ENCODE measurements at regions not wholly inside any gene's neighbourhood (a gene's known extent, or its start where the extent isn't known, plus 50 kb on each side); places are given as distances from the start of the nearest gene placed in this dataset.

DNA sequence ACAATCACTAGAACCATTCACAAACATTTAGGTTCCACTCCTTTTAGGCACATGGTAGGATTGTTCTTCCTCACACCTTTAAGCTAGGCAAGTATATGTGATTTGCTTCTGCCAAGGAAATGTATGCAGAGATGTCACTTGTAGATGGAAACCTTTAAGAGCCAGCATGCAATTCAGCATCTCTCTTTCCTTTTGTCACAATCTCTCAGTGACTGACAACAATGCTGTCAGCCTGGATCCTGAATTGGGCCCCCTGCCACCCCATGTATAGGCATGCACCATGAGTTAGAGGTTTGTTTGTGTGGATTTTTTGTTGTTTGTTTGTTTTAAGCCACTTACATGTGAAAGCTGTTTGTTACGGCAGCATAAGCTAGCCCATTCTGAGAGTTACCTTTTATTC lies 169.6 kb upstream of the PDE1C start:
- ATAC-seq (no peak), DNase-seq (no peak)
- TF ChIP-seq, protein P1, sequence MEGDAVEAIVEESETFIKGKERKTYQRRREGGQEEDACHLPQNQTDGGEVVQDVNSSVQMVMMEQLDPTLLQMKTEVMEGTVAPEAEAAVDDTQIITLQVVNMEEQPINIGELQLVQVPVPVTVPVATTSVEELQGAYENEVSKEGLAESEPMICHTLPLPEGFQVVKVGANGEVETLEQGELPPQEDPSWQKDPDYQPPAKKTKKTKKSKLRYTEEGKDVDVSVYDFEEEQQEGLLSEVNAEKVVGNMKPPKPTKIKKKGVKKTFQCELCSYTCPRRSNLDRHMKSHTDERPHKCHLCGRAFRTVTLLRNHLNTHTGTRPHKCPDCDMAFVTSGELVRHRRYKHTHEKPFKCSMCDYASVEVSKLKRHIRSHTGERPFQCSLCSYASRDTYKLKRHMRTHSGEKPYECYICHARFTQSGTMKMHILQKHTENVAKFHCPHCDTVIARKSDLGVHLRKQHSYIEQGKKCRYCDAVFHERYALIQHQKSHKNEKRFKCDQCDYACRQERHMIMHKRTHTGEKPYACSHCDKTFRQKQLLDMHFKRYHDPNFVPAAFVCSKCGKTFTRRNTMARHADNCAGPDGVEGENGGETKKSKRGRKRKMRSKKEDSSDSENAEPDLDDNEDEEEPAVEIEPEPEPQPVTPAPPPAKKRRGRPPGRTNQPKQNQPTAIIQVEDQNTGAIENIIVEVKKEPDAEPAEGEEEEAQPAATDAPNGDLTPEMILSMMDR (IDR thresholded peaks at IDR 0.05 in 4 of 5, conservative IDR thresholded peaks at IDR 0.05 in 1 of 5), result no peak
- no peak for TF ChIP-seq POLR2A (IDR thresholded peaks at IDR 0.05)
- H3K27ac ChIP-seq, result no peak overlapping the region
- intact Hi-C loops (cut with DNase I; ENCODE audit: low total_unique reads) (no loop called here), in situ Hi-C loops (cut with MboI; ENCODE audit: low sequenced_read_pairs in 4 of 4) (no loop called here)
- H3K4me1 ChIP-seq, result no peaks in the 10 kb centered on the region
- no peaks in the 10 kb centered on the region for H3K27me3 ChIP-seq
- H3K36me3 ChIP-seq, result no peaks in the 10 kb centered on the region
- no peak overlapping the region for H3K4me3 ChIP-seq
- H3K9me3 ChIP-seq, result no peaks in the 10 kb centered on the region

DNA sequence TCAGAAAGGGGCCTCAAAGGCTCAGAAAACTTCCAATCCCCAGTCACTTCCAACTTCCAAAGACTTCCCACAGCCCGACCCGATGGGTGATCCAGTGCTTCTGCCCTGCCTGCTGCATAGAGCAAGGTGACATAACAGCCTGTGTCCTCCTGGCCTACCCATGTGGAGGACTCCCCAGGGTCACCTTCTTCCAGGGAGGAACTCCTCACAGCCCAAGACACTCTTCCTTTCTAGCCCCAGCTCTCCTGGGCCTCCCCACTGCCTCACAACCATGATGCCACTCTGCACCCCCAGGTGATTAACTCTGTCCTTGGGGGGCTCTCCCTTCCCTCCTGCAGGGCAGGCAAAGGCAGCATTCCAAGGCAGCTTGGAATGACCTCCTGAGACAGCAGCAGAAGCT lies 158.4 kb upstream of the PDE1C start:
- TF ChIP-seq, protein P1 (IDR thresholded peaks at IDR 0.05 in 4 of 5, conservative IDR thresholded peaks at IDR 0.05 in 1 of 5), result no peak
- TF ChIP-seq POLR2A (IDR thresholded peaks at IDR 0.05), result no peak
- Histone ChIP-seq H3K4me1 (no peaks in the 10 kb centered on the region), H3K36me3 (no peaks in the 10 kb centered on the region), H3K9me3 (no peaks in the 10 kb centered on the region), H3K4me3 (no peak overlapping the region), H3K27me3 (no peaks in the 10 kb centered on the region), H3K27ac (no peak overlapping the region)
- DNase-seq (no peak), ATAC-seq (no peak)
- in situ Hi-C loops (cut with MboI; ENCODE audit: low sequenced_read_pairs in 4 of 4), result no loop called here
- intact Hi-C loops (cut with DNase I; ENCODE audit: low total_unique reads), result no loop called here

DNA sequence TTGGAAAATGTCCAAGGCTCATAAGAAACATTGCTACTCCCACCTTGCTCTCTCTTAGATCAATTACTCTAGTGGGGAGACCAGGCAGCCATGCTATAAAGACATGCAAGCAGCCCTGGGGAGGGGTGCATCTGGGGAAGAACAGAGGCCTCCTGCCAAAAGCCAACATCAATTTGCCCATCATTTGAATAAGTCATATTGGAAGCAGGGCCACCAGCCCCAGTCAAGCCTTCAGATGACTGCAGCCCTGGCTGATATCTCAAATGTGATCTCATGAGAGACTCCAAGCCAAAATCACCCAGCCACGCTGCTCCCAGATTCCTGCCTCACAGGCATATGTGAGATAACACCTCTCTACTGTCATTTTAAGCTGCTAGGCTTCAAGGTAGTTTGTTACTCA lies 157.5 kb upstream of the PDE1C start:
- DNase-seq (no peak), ATAC-seq (no peak)
- Histone ChIP-seq H3K4me3 (no peak overlapping the region), H3K27me3 (no peaks in the 10 kb centered on the region), H3K27ac (no peak overlapping the region), H3K36me3 (no peaks in the 10 kb centered on the region), H3K9me3 (no peaks in the 10 kb centered on the region), H3K4me1 (no peaks in the 10 kb centered on the region)
- in situ Hi-C loops (cut with MboI; ENCODE audit: low sequenced_read_pairs in 4 of 4) (no loop called here), intact Hi-C loops (cut with DNase I; ENCODE audit: low total_unique reads) (no loop called here)
- TF ChIP-seq, protein P1 (IDR thresholded peaks at IDR 0.05 in 4 of 5, conservative IDR thresholded peaks at IDR 0.05 in 1 of 5), result no peak
- no peak for TF ChIP-seq POLR2A (IDR thresholded peaks at IDR 0.05)

DNA sequence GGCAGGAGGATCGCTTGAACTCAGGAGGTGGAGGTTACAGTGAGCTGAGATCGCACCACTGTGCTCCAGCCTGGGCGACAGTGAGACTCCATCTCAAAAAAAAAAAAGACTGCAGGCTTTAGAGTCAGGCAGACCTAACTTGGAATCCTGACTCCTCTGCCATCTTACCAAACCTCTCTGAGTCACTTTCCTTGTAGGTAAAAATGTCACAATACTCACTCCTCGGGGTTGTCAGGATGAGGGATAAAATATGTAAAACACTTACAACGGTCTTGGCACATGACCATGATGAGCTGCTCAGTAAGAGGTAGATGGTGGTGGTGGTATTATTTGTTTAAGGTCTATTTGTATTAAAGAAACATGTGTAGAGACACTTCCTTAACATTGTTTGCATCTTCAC lies 154.1 kb upstream of the PDE1C start:
- intact Hi-C loops (cut with DNase I; ENCODE audit: low total_unique reads), result no loop called here
- no peaks in the 10 kb centered on the region for H3K27me3 ChIP-seq

More for the DNA sequence above, 154.1 kb upstream of the PDE1C start:
- no peaks in the 10 kb centered on the region for H3K36me3 ChIP-seq
- DNase-seq (no peak), ATAC-seq (no peak)
- H3K4me3 ChIP-seq, result no peak overlapping the region
- TF ChIP-seq, protein P1 (IDR thresholded peaks at IDR 0.05 in 4 of 5, conservative IDR thresholded peaks at IDR 0.05 in 1 of 5), result no peak
- no peak for TF ChIP-seq POLR2A (IDR thresholded peaks at IDR 0.05)
- in situ Hi-C loops (cut with MboI; ENCODE audit: low sequenced_read_pairs in 4 of 4), result loop anchor here in 1 of 4 donors (25.0 kb wide), 1 partner anchor 487 kb away; no protein-coding TSS in a partner anchor
- no peaks in the 10 kb centered on the region for H3K4me1 ChIP-seq
- no peaks in the 10 kb centered on the region for H3K9me3 ChIP-seq
- H3K27ac ChIP-seq, result no peak overlapping the region

All from gastrocnemius medialis (tissue), 4 donors.